GM06990 (cell line): ENCODE measurements at regions not wholly inside any gene's neighbourhood (a gene's known extent, or its start where the extent isn't known, plus 50 kb on each side); places are given as distances from the start of the nearest gene placed in this dataset.
"Not testable (repeated sequence)": the region's sequence is repeated elsewhere in the genome, so short reads cannot be mapped to it uniquely, and the experiment has no call there.

ENCODE experiments used
- DNase-seq: peaks from one replicate; pipeline ENCODE4 v3.0.0-alpha.2; 2011; ENCODE audit not compliant: insufficient read length; ENCODE audit errors: extremely low read depth
- H3K27me3 ChIP-seq: replicated peaks from 2 replicates; pipeline ENCODE4 v1.6.0; 2011; ENCODE audit warnings: low read length; ENCODE audit not compliant: control insufficient read depth, insufficient read depth
- H3K36me3 ChIP-seq: 2 replicates; pipeline ENCODE4 v1.5.1; 2011; ENCODE audit warnings: low read length; ENCODE audit not compliant: control insufficient read depth, insufficient read depth
- H3K4me3 ChIP-seq: replicated peaks from 2 replicates; pipeline ENCODE4 v1.5.1; 2011; ENCODE audit warnings: low read depth, mild to moderate bottlenecking, control low read depth, low read length
- CTCF ChIP-seq: IDR thresholded peaks from 2 replicates; pipeline ENCODE4 v1.5.1; 2011; ENCODE audit warnings: low read length, control low read depth, mild to moderate bottlenecking, inconsistent platforms; ENCODE audit not compliant: insufficient read depth, poor library complexity, severe bottlenecking

DNA sequence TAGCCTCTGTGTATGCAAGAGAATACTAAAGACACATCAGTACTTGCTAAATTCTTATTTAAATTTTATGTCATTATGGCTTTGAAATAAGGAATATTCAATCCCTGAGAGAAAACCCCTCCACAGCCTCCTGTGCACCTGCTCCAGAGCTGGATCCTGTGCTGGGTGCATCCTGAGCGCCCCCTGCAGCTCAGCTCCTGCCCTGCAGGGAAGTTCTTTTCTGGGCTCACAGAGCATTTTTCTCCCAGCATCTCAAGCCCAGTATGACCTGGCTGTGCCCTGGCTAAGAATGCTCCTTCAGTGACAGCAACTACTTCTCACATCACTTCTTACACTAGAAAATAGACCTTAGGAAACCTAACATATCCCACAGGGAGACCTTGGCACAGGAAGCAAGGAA is 1211.7 kb downstream of the TMEM121 start:
- TF ChIP-seq CTCF, result no peak
- DNase-seq, result no peak
- H3K36me3 ChIP-seq, result no peaks in the 10 kb centered on the region
- H3K27me3 ChIP-seq, result no peaks in the 10 kb centered on the region
- H3K4me3 ChIP-seq, result no peak overlapping the region

DNA sequence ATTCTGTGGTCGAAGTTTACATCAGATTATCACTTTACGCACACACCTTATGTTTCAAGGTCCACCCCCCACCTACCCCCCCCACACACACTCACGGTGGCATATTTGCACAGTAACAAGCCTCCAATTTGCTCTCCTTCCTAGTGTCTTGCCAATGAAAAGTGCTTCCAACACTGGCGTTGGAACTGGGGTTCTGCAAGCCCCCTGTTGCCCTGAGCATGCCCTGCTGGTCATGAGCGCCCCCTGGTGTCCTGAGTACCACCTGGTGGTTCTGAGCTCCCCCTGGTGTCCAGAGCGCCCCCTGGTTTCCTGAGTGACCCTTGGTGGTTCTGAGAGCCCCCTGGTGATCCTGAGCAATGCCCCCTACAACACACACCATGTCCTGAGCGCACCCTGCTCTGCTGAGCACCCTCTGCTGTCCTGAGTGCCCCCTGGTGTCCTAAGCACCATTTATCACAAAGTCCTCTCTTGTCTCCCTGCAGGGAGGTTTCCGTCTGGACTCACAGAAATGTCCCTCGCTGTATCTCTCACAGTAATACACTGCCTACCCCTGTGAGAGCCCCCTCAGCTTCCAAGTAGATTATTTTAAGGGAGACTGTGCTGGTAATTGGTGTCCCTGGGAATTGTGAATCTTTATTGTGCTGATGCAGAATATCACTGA is 1212.3 kb downstream of the TMEM121 start:
- not testable (repeated sequence) for H3K27me3 ChIP-seq, H3K4me3 ChIP-seq, DNase-seq, H3K36me3 ChIP-seq

GRCh38 chr14:106741086-106741827 is 1214.9 kb downstream of the TMEM121 start:
- not testable (repeated sequence) for H3K27me3 ChIP-seq, H3K4me3 ChIP-seq, DNase-seq, H3K36me3 ChIP-seq
- TF ChIP-seq CTCF, result peak; percentile 16

GRCh38 chr14:106745016-106745767 is 1218.8 kb downstream of the TMEM121 start:
- H3K36me3 ChIP-seq, H3K27me3 ChIP-seq, H3K4me3 ChIP-seq: not testable (repeated sequence)
- peak; percentile 36 for DNase-seq

- not testable (repeated sequence) for DNase-seq
Measured at GRCh38 chr14:106750089-106750488, 1223.7 kb downstream of the TMEM121 start.

GRCh38 chr14:106753751-106754150 is 1227.4 kb downstream of the TMEM121 start:
- not testable (repeated sequence) for H3K4me3 ChIP-seq, H3K36me3 ChIP-seq, DNase-seq, H3K27me3 ChIP-seq

More at GRCh38 chr14:106750089-106750488, 1223.7 kb downstream of the TMEM121 start:
- H3K36me3 ChIP-seq, H3K4me3 ChIP-seq, H3K27me3 ChIP-seq: not testable (repeated sequence)

DNA sequence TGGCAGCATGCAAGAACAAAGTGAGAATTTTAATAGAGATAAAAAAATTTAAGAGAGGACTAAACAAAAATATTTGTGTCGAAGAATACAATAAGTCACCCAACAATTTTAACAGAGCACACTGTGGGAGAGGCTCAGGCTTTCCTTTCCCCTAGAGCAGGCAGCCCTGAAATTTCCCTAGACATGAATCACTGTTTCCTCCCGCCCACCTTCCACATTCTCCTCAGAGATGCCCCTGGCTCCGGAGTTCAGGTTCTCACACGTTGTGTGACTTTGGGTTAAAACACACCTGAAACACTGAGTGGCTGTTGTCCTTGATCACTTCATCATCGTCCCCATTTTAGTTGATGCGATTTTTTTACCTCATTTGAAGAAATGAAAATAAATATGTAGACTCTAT is 1231.1 kb downstream of the TMEM121 start:
- not testable (repeated sequence) for H3K27me3 ChIP-seq, H3K4me3 ChIP-seq, H3K36me3 ChIP-seq, DNase-seq

GRCh38 chr14:106761886-106762816 is 1235.8 kb downstream of the TMEM121 start:
- DNase-seq, H3K36me3 ChIP-seq, H3K27me3 ChIP-seq, H3K4me3 ChIP-seq: not testable (repeated sequence)
